ENCODE measurements at regions not wholly inside any gene's neighbourhood (a gene's known extent, or its start where the extent isn't known, plus 50 kb on each side); places are given as distances from the start of the nearest gene placed in this dataset.

DNA sequence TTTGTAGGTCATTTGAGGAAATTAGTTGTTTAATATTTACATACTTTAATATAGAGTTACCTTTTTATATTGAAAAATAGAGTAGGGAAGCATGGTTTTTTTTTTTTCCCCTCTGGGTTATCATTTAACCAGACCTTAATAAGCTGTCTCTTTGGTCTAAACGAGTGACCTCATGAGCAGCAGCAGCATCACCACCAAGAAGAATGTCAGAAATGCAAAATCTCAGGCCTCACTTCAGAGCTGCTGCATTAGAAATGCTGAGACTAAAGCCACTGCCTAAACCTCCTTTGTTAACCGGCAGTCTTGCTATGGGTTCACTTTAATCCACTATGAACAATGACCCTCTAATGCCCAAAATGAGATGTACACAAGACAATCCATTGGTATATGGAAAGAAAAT is 733.7 kb upstream of the FAM98A start:
- TF ChIP-seq, protein P1, sequence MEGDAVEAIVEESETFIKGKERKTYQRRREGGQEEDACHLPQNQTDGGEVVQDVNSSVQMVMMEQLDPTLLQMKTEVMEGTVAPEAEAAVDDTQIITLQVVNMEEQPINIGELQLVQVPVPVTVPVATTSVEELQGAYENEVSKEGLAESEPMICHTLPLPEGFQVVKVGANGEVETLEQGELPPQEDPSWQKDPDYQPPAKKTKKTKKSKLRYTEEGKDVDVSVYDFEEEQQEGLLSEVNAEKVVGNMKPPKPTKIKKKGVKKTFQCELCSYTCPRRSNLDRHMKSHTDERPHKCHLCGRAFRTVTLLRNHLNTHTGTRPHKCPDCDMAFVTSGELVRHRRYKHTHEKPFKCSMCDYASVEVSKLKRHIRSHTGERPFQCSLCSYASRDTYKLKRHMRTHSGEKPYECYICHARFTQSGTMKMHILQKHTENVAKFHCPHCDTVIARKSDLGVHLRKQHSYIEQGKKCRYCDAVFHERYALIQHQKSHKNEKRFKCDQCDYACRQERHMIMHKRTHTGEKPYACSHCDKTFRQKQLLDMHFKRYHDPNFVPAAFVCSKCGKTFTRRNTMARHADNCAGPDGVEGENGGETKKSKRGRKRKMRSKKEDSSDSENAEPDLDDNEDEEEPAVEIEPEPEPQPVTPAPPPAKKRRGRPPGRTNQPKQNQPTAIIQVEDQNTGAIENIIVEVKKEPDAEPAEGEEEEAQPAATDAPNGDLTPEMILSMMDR (IDR thresholded peaks at IDR 0.05), result no peak
- TF ChIP-seq POLR2A (IDR thresholded peaks at IDR 0.05), result no peak
